GM12865 (cell line): ENCODE measurements at regions not wholly inside any gene's neighbourhood (a gene's known extent, or its start where the extent isn't known, plus 50 kb on each side); places are given as distances from the start of the nearest gene placed in this dataset.

Source experiments
- DNase-seq: peaks from one replicate; pipeline ENCODE4 v3.0.0; 2010; ENCODE audit warnings: low read depth
- H3K4me3 ChIP-seq: 2 replicates; pipeline ENCODE4 v1.5.1; 2011; ENCODE audit warnings: mild to moderate bottlenecking, low read depth, low read length, control low read depth
- TF ChIP-seq, protein P1 (sequence below): IDR thresholded peaks from 2 replicates; pipeline ENCODE4 v1.5.1; 2011; ENCODE audit warnings: low read length, control low read depth, low read depth, inconsistent platforms; ENCODE audit not compliant: insufficient read depth; ENCODE audit errors: missing control alignments

DNA sequence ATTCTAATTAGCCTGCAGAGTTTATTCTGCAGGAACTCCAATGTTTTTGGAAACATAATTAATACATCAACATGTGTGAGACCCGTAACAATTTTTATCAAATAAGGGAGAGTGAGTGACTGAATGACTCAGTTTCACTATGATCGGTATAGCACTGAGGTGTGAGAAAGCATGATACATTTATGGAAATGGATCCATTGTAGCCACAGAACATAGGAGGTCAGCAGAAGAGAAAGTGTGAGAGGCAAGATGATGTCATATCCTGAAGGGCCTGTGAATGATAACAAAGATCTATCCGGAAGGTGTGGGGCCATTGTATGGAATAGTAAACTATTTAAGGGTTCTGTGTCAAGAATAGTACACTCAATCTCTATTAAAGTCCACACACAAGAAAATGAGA is 1406.1 kb upstream of the TENM4 start:
- no peak overlapping the region for H3K4me3 ChIP-seq
- TF ChIP-seq, protein P1, sequence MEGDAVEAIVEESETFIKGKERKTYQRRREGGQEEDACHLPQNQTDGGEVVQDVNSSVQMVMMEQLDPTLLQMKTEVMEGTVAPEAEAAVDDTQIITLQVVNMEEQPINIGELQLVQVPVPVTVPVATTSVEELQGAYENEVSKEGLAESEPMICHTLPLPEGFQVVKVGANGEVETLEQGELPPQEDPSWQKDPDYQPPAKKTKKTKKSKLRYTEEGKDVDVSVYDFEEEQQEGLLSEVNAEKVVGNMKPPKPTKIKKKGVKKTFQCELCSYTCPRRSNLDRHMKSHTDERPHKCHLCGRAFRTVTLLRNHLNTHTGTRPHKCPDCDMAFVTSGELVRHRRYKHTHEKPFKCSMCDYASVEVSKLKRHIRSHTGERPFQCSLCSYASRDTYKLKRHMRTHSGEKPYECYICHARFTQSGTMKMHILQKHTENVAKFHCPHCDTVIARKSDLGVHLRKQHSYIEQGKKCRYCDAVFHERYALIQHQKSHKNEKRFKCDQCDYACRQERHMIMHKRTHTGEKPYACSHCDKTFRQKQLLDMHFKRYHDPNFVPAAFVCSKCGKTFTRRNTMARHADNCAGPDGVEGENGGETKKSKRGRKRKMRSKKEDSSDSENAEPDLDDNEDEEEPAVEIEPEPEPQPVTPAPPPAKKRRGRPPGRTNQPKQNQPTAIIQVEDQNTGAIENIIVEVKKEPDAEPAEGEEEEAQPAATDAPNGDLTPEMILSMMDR: no peak
- peak; percentile 78 for DNase-seq

DNA sequence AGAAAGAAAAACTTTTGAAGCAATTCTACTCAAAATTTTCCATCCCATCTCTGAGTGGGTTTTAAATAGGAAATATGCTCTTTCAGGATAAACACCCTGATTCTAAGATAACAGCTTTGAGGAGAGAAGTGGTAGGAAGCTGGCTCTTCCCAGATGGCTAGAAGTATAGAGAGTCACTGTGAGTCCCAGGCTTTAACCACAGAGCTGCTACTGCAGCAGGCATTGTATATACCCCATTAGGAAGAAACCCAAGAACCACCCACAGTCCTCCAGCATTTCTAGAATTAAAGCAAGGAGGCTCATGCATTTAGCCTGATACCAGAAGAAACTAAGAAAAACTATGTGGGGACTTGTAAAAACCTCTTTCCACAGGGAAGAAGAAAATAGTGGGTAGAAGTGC is 1405.6 kb upstream of the TENM4 start:
- no peak overlapping the region for H3K4me3 ChIP-seq
- TF ChIP-seq, protein P1: no peak
- no peak for DNase-seq

DNA sequence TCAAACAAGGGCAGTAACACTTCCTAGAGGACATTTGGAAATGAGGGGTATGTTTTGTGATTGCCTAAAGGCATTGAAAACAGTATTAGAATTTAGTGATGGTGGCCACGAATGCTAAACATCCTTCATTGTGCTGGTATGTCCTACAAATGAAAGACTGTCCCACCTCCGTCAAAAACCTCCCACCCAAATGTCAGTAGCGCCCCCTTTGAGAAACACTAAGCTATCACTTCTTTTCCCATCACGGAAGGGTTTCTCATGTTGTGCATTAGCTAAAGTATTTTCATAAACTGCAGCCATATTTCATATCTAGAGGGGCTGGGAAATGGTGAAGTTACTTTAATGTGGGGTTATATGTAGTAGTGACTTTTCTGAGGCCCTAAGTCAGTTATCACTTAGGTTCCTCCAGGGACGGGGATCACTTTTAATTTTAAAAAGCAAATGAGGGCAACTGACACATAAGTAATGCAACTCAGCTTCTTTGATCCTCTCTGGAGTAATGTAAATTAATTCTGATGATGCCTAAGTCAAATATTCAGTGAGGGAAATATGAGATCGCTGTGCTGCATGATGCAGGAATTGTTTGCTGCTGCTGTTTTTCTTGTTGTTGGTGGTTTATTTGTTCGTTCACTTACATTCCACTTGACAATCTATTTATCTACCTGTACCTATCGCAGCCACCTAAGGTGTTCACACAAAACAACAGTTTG is 1403.4 kb upstream of the TENM4 start:
- TF ChIP-seq, protein P1: no peak
- no peak overlapping the region for H3K4me3 ChIP-seq
- DNase-seq: no peak

DNA sequence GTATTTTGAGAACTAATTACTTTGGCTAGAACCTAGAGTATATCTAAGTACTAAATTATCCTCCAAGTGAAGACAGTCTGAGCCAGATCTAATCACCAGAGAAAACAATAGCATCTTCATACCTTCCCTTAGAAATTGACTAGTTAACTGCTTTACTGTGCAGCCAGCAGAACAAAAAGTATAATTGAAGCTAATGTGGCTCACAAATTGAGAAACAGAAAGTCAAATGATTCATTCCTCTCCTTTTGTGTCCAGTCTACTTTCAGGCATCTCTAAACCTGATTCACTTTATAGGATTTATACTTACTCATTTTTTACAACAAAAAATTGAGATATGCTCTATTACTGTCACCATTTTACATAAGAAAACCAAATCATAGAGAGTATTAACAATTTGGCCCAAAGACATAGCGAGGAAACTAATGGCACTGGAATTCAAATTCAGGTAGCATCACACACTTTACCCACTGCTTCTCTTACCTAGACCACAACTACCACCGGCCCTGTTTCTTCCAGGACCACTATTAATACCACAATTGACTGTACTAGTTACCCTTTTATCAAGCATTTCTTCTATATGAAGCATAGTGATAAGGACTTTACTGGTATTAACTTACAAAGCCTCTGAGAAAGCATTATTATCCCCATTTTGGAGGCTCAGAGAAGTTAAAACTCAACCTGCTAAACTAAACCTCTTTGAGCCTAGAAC is 1402.6 kb upstream of the TENM4 start:
- H3K4me3 ChIP-seq: no peak overlapping the region
- peak; percentile 36 for DNase-seq
- TF ChIP-seq, protein P1: no peak

DNA sequence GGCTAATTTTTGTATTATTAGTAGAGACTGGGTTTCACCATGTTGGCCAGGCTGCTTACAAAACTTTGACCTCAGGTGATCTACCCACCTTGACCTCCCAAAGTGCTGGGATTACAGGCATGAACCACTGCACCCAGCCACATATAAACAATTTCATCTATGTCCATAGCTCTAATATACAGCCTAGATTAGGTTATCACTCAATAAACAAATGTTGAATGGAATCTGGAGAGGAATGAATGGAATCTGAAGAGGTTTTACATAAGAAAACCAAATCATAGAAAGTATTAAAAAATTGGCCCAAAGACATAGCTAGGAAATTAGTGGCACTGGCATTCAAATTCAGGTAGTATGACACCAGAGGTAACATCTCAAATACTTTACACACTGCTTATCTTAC is 1401.4 kb upstream of the TENM4 start:
- TF ChIP-seq, protein P1: no peak
- no peak overlapping the region for H3K4me3 ChIP-seq
- DNase-seq: no peak

DNA sequence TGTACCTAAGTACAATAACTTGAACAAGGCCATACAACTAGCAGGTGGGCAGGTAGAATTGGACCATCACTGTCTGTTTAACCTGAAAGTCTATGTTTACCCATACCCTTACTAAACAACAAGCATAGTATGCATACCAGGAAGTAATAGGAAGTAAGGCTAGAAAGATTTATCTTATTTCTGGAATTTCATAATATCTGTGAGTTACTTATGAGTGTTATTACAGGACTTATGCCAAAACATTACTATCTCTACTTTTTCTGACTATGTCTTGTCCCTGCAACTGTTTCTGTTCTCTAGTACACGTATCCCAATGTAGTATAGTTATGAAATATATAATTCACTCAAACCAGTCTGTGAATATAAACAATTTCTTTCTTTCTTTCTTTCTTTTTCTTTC is 1400.8 kb upstream of the TENM4 start:
- no peak overlapping the region for H3K4me3 ChIP-seq
- DNase-seq: no peak
- TF ChIP-seq, protein P1: no peak
